HepG2 (cell line): ENCODE measurements at regions not wholly inside any gene's neighbourhood (a gene's known extent, or its start where the extent isn't known, plus 50 kb on each side); places are given as distances from the start of the nearest gene placed in this dataset.

ENCODE experiments used
- ATAC-seq: fragments of 200-7000 bp; cut with Tn5 transposase; 3 replicates; pipeline ENCODE4 v1.9.1; 2020; ENCODE audit warnings: mild to moderate bottlenecking, moderate library complexity
- BruUV-seq: library from RNA; stranded (reverse); fragments of 400-500 nt; replicated peaks from 2 replicates; lab custom pipeline; 2021; lab: Mats Ljungman, UMichigan
- CTCF ChIA-PET: fragments of 300-600 bp; formaldehyde crosslinking; extraction: SDS; loops from one replicate; lab custom pipeline; 2021; ENCODE audit warnings: low total read pairs, inconsistent platforms, low intra/inter-chr PET ratio; lab: Yijun Ruan, JAX
- POLR2A ChIA-PET: fragments of 350-600 bp; sonication (Branson Sonifier 250); formaldehyde crosslinking; loops from one replicate; lab custom pipeline; 2020; ENCODE audit warnings: antibody characterized with exemption, inconsistent platforms; lab: Yijun Ruan, JAX
- DNase-seq: peaks from one replicate; pipeline ENCODE4 v3.0.0-alpha.2; 2015; ENCODE audit warnings: low spot score
- FAIRE-seq: peaks from 3 replicates; lab custom pipeline; 2011; peaks lifted over from hg19 to GRCh38; lab: Jason Lieb, UNC
- H2AFZ ChIP-seq: one replicate; pipeline ENCODE4 v1.6.1; 2011; ENCODE audit warnings: low read length, inconsistent platforms
- H3K27ac ChIP-seq: fragments of 300-600 bp; 3 replicates; pipeline ENCODE4 v1.8.0; 2011; ENCODE audit warnings: mixed run types, mild to moderate bottlenecking, mixed read lengths, low read length, inconsistent platforms; ENCODE audit not compliant: insufficient read depth; ENCODE audit errors: extremely low read length
- H3K27me3 ChIP-seq, 2 experiments: fragments of 200-600 bp in 1 of 2; 2 replicates in 1 of 2; 3 replicates in 1 of 2; pipeline versions ENCODE4 v1.6.0 to v1.8.0; 2011; ENCODE audit warnings: low read length in 2 of 2, mild to moderate bottlenecking in 2 of 2, moderate library complexity in 2 of 2, inconsistent platforms in 1 of 2; ENCODE audit not compliant: insufficient read depth in 2 of 2, control insufficient read depth in 1 of 2
- H3K36me3 ChIP-seq, 2 experiments: fragments of 200-600 bp in 1 of 2; replicated peaks in 1 of 2; 2 replicates in 1 of 2; 3 replicates in 1 of 2; pipeline versions ENCODE4 v1.5.1 to v1.8.0; 2011; ENCODE audit warnings: low read length in 2 of 2, inconsistent platforms in 1 of 2; ENCODE audit not compliant: insufficient read depth in 2 of 2, control insufficient read depth in 1 of 2
- H3K4me1 ChIP-seq: 2 replicates; pipeline ENCODE4 v1.5.1; 2012; ENCODE audit warnings: low read length, inconsistent platforms; ENCODE audit not compliant: insufficient read depth
- H3K4me2 ChIP-seq: 2 replicates; pipeline ENCODE4 v1.6.0; 2011; ENCODE audit warnings: low read depth, low read length, inconsistent platforms
- H3K4me3 ChIP-seq, 3 experiments: fragments of 200-600 bp in 1 of 3; sonication (generic), shearing (Covaris generic) in 1 of 3; replicated peaks in 1 of 3; 2 replicates each; pipeline ENCODE4 v1.5.1; 2011 to 2016; ENCODE audit warnings: low read length in 3 of 3, inconsistent platforms in 2 of 3, low read depth in 2 of 3, mild to moderate bottlenecking in 2 of 3, control low read depth in 1 of 3, mixed read lengths in 1 of 3; ENCODE audit not compliant: insufficient read depth in 1 of 3
- H3K79me2 ChIP-seq: one replicate; pipeline ENCODE4 v1.6.1; 2011; ENCODE audit warnings: low read length, inconsistent platforms; ENCODE audit not compliant: insufficient read depth
- H3K9ac ChIP-seq: 2 replicates; pipeline ENCODE4 v1.6.0; 2011; ENCODE audit warnings: mild to moderate bottlenecking, low read depth, low read length, inconsistent platforms; ENCODE audit not compliant: insufficient read depth
- H3K9me3 ChIP-seq: 2 replicates; pipeline ENCODE4 v1.5.1; 2012; ENCODE audit warnings: mild to moderate bottlenecking, low read length
- H4K20me1 ChIP-seq: 2 replicates; pipeline ENCODE4 v1.6.0; 2011; ENCODE audit warnings: inconsistent platforms, mild to moderate bottlenecking, low read length, moderate library complexity; ENCODE audit not compliant: insufficient read depth
- ARNT ChIP-seq: fragments of 450-650 bp; IDR thresholded peaks from 2 replicates; pipeline ENCODE4 v1.6.1; 2017
- FOXK2 ChIP-seq: fragments of 450-650 bp; IDR thresholded peaks from 2 replicates; pipeline ENCODE4 v1.6.1; 2016
- FOXP1 ChIP-seq, 2 experiments: fragments of 450-650 bp in 1 of 2; IDR thresholded peaks; 2 replicates each; pipeline ENCODE4 v1.6.1; 2017 to 2018; ENCODE audit warnings: antibody characterized with exemption in 1 of 2
- GPN1 ChIP-seq: sonication (generic); formaldehyde crosslinking; IDR thresholded peaks from 2 replicates; pipeline ENCODE4 v1.5.1; 2020; ENCODE audit warnings: missing genetic modification reagents, borderline replicate concordance
- HDAC2 ChIP-seq: sonication (generic); formaldehyde crosslinking; IDR thresholded peaks from 2 replicates; pipeline ENCODE4 v1.4.0; 2020; ENCODE audit warnings: missing genetic modification reagents
- IKZF1 ChIP-seq: fragments of 450-650 bp; IDR thresholded peaks from 2 replicates; pipeline ENCODE4 v1.7.1; 2016
- NFRKB ChIP-seq: fragments of 450-650 bp; IDR thresholded peaks from 2 replicates; pipeline ENCODE4 v1.6.1; 2017
- NONO ChIP-seq, 2 experiments: fragments of 450-650 bp in 1 of 2; sonication (generic) in 1 of 2; formaldehyde crosslinking in 1 of 2; IDR thresholded peaks in 1 of 2; conservative IDR thresholded peaks in 1 of 2; 2 replicates each; pipeline versions ENCODE4 v1.6.1 to v1.8.0; 2017 to 2022; ENCODE audit warnings: mild to moderate bottlenecking in 1 of 2, missing genetic modification reagents in 1 of 2, moderate library complexity in 1 of 2
- PCBP1 ChIP-seq: fragments of 200-400 bp; formaldehyde crosslinking; IDR thresholded peaks from 2 replicates; pipeline ENCODE4 v1.6.1; 2017; ENCODE audit warnings: mild to moderate bottlenecking, low read depth, low read length, borderline replicate concordance
- PCBP2 ChIP-seq: fragments of 200-400 bp; formaldehyde crosslinking; optimal IDR thresholded peaks from 2 replicates; pipeline ENCODE3; 2018; ENCODE audit warnings: low read length, low read depth; ENCODE audit not compliant: poor library complexity, severe bottlenecking
- ZBTB38 ChIP-seq: sonication (generic); formaldehyde crosslinking; IDR thresholded peaks from 2 replicates; pipeline ENCODE4 v1.5.1; 2020; ENCODE audit warnings: mild to moderate bottlenecking, missing genetic modification reagents
- ZNF207 ChIP-seq: fragments of 450-650 bp; IDR thresholded peaks from 2 replicates; pipeline ENCODE4 v1.6.1; 2016; ENCODE audit warnings: antibody characterized with exemption, borderline replicate concordance
- ZNF282 ChIP-seq: fragments of 450-650 bp; IDR thresholded peaks from 2 replicates; pipeline ENCODE4 v1.6.1; 2018; ENCODE audit not compliant: partially characterized antibody
- ZNF329 ChIP-seq: sonication (generic); formaldehyde crosslinking; IDR thresholded peaks from 2 replicates; pipeline ENCODE4 v1.9.0; 2021; ENCODE audit warnings: low read depth, mild to moderate bottlenecking, missing genetic modification reagents
- ZNF460 ChIP-seq: sonication (generic); formaldehyde crosslinking; IDR thresholded peaks from 2 replicates; pipeline ENCODE4 v1.5.1; 2020; ENCODE audit warnings: missing genetic modification reagents, mild to moderate bottlenecking, borderline replicate concordance
- WGBS: methylation state at CpG from one replicate; pipeline ENCODE4 v1.1.6; 2017; ENCODE audit warnings: low lambda C conversion rate; 5-methylcytosine and 5-hydroxymethylcytosine counted together
- in situ Hi-C: cut with HindIII; loops from 2 replicates; pipeline ENCODE4 v1.10.0; 2017; ENCODE audit warnings: low pct_unique_long_range_greater_than_20kb; ENCODE audit not compliant: extremely low pct_ligation_motif_present
- intact Hi-C: fragments of 100-400 bp; cut with micrococcal nuclease; formaldehyde crosslinking; loops from one replicate; pipeline ENCODE4 v1.10.0; 2022; ENCODE audit not compliant: unreplicated experiment
- TF ChIP-seq, protein P1 (sequence below): sonication (generic); formaldehyde crosslinking; IDR thresholded peaks from 2 replicates; pipeline ENCODE4 v1.5.0; 2020; ENCODE audit warnings: mild to moderate bottlenecking, missing genetic modification reagents, borderline replicate concordance
- TF ChIP-seq, protein P2 (sequence below): sonication (generic); formaldehyde crosslinking; IDR thresholded peaks from 2 replicates; pipeline ENCODE4 v1.8.0; 2022; ENCODE audit warnings: mild to moderate bottlenecking, missing genetic modification reagents, moderate library complexity
- TF ChIP-seq, protein P3 (sequence below): sonication (generic); formaldehyde crosslinking; IDR thresholded peaks from 2 replicates; pipeline ENCODE4 v1.4.0; 2020; ENCODE audit warnings: low read depth, mild to moderate bottlenecking, missing genetic modification reagents

DNA sequence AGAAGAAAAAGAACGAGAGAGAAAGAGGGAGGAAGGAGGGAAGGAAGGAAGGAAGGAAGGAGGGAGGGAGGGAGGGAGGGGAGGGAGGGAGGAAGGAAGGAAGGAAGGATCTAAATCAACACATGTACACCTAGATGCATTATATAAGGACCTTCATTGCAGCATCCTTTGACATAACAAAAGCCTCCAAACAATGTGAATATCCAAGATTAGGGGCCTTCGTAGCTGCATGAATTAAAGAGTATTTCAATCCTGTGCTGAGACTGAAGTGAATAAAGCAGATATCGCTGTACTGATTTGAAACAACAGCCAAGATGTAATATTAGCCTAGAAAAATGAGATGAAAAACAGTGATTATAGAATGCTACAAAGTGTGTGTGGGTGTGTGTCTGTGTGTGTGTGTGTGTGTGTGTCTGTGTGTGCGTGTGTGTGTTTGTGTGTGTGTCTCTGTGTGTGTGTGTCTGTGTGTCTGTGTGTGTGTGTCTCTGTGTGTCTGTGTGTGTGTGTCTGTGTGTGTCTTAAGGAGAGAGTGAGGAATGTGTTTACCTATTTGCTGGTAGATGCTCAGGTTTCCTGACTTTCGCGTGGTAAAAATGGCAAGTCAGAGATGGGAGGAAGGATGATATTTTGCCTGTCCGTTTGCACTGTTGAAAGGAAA is 129.0 kb upstream of the PTPN1 start:
- Histone ChIP-seq H3K27ac (no peak overlapping the region), H2AFZ (no peak overlapping the region), H3K4me2 (no peak overlapping the region), H3K9me3 (no peaks in the 10 kb centered on the region), H3K4me1 (peaks cover 93% of the 10 kb centered on the region), H3K4me3 (no peak overlapping the region), H4K20me1 (no peaks in the 10 kb centered on the region), H3K9ac (no peak overlapping the region; the same call in 1 of the 2 replicates), H3K79me2 (no peaks in the 10 kb centered on the region), H3K27me3 (no peaks in the 10 kb centered on the region), H3K36me3 (no peaks in the 10 kb centered on the region)
- peak; percentile 18 for FAIRE-seq
- ATAC-seq: no peak
- intact Hi-C loops: no loop called here
- POLR2A ChIA-PET: interaction anchor here (1.0 kb wide), 1 partner anchor 10 kb away, joined by 4 read pairs; no protein-coding TSS in a partner anchor
- 80% methylated on average over 7 of the region's 7 CpGs for WGBS
- CTCF ChIA-PET: interaction anchor here (1.0 to 3.3 kb wide), 4 partner anchors 76 to 195 kb away, joined by 3 to 13 read pairs (median 4); no protein-coding TSS in a partner anchor
- DNase-seq: no peak
- no TSS peak for BruUV-seq
- in situ Hi-C loops: no loop called here
- peak; percentile 97 for TF ChIP-seq PCBP1
- no peak for TF ChIP-seq GPN1 (CRISPR knock-in tag)
- TF ChIP-seq, protein P1, sequence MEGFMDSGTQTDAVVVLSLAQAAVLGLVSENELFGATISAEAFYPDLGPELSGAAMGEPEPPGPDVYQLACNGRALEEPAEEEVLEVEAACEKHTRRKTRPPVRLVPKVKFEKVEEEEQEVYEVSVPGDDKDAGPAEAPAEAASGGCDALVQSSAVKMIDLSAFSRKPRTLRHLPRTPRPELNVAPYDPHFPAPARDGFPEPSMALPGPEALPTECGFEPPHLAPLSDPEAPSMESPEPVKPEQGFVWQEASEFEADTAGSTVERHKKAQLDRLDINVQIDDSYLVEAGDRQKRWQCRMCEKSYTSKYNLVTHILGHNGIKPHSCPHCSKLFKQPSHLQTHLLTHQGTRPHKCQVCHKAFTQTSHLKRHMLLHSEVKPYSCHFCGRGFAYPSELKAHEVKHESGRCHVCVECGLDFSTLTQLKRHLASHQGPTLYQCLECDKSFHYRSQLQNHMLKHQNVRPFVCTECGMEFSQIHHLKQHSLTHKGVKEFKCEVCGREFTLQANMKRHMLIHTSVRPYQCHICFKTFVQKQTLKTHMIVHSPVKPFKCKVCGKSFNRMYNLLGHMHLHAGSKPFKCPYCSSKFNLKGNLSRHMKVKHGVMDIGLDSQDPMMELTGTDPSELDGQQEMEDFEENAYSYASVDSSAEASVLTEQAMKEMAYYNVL (CRISPR knock-in tag): 0 out of 2 replicates have a peak, but pooled peaks have one; percentile 12
- TF ChIP-seq ZNF207: peak; percentile 83; the same call in 1 of the 2 replicates
- peak; percentile 6; the same call in 1 of the 2 replicates for TF ChIP-seq FOXK2
- TF ChIP-seq FOXP1 (IDR thresholded peaks at IDR 0.05): peak; percentile 55
- TF ChIP-seq FOXP1 (CRISPR knock-in tag; IDR thresholded peaks at IDR 0.05): no peak
- TF ChIP-seq ZNF282: peak; percentile 47
- TF ChIP-seq HDAC2 (CRISPR knock-in tag): no peak
- 0 out of 2 replicates have a peak, but pooled peaks have one; percentile 54 for TF ChIP-seq NONO (IDR thresholded peaks at IDR 0.05)
- peak; percentile 43; the same call in 1 of the 2 replicates for TF ChIP-seq NONO (CRISPR knock-in tag; conservative IDR thresholded peaks at IDR 0.05)
- TF ChIP-seq, protein P2, sequence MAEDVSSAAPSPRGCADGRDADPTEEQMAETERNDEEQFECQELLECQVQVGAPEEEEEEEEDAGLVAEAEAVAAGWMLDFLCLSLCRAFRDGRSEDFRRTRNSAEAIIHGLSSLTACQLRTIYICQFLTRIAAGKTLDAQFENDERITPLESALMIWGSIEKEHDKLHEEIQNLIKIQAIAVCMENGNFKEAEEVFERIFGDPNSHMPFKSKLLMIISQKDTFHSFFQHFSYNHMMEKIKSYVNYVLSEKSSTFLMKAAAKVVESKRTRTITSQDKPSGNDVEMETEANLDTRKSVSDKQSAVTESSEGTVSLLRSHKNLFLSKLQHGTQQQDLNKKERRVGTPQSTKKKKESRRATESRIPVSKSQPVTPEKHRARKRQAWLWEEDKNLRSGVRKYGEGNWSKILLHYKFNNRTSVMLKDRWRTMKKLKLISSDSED (CRISPR knock-in tag): no peak
- TF ChIP-seq, protein P3, sequence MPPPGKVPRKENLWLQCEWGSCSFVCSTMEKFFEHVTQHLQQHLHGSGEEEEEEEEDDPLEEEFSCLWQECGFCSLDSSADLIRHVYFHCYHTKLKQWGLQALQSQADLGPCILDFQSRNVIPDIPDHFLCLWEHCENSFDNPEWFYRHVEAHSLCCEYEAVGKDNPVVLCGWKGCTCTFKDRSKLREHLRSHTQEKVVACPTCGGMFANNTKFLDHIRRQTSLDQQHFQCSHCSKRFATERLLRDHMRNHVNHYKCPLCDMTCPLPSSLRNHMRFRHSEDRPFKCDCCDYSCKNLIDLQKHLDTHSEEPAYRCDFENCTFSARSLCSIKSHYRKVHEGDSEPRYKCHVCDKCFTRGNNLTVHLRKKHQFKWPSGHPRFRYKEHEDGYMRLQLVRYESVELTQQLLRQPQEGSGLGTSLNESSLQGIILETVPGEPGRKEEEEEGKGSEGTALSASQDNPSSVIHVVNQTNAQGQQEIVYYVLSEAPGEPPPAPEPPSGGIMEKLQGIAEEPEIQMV (CRISPR knock-in tag): no peak
- TF ChIP-seq NFRKB: peak; percentile 36; the same call in 1 of the 2 replicates
- TF ChIP-seq PCBP2: peak; percentile 93
- peak; percentile 55; the same call in 1 of the 2 replicates for TF ChIP-seq ZBTB38
- no peak for TF ChIP-seq ZNF329 (CRISPR knock-in tag)
- peak; percentile 86; the same call in 1 of the 2 replicates for TF ChIP-seq IKZF1
- TF ChIP-seq ARNT: 0 out of 2 replicates have a peak, but pooled peaks have one; percentile 52
- TF ChIP-seq ZNF460 (CRISPR knock-in tag): no peak
